Astrocyte (in vitro differentiated cells and primary cell): ENCODE measurements at regions not wholly inside any gene's neighbourhood (a gene's known extent, or its start where the extent isn't known, plus 50 kb on each side); places are given as distances from the start of the nearest gene placed in this dataset.
"Not testable (repeated sequence)": the region's sequence is repeated elsewhere in the genome, so short reads cannot be mapped to it uniquely, and the experiment has no call there.

Experiments
- DNase-seq: peaks from one replicate; pipeline ENCODE4 v3.0.0-alpha.2; 2010; ENCODE audit warnings: low read depth
- FAIRE-seq: peaks from 2 replicates; lab custom pipeline; 2011; peaks lifted over from hg19 to GRCh38; lab: Jason Lieb, UNC
- H2AFZ ChIP-seq: 2 replicates; pipeline ENCODE4 v1.6.0; 2012; ENCODE audit warnings: low read depth, low read length, inconsistent platforms
- H3K27ac ChIP-seq: 2 replicates; pipeline ENCODE4 v1.5.1; 2011; ENCODE audit warnings: low read depth, low read length, inconsistent platforms
- H3K27me3 ChIP-seq: 2 replicates; pipeline ENCODE4 v1.6.0; 2011; ENCODE audit warnings: low read length, inconsistent platforms; ENCODE audit not compliant: insufficient read depth
- H3K36me3 ChIP-seq: 2 replicates; pipeline ENCODE4 v1.5.1; 2011; ENCODE audit warnings: low read length, inconsistent platforms; ENCODE audit not compliant: insufficient read depth
- H3K4me1 ChIP-seq: 2 replicates; pipeline ENCODE4 v1.5.1; 2011; ENCODE audit warnings: low read length, inconsistent platforms; ENCODE audit not compliant: insufficient read depth
- H3K4me2 ChIP-seq: 2 replicates; pipeline ENCODE4 v1.6.0; 2012; ENCODE audit warnings: low read length, inconsistent platforms
- H3K4me3 ChIP-seq: 2 replicates; pipeline ENCODE4 v1.5.1; 2011; ENCODE audit warnings: low read depth, mild to moderate bottlenecking, low read length, inconsistent platforms; ENCODE audit not compliant: insufficient read depth
- H3K79me2 ChIP-seq: 2 replicates; pipeline ENCODE4 v1.6.0; 2012; ENCODE audit warnings: mild to moderate bottlenecking, low read length, inconsistent platforms; ENCODE audit not compliant: insufficient read depth
- H3K9ac ChIP-seq: 2 replicates; pipeline ENCODE4 v1.6.0; 2012; ENCODE audit warnings: mild to moderate bottlenecking, low read length, inconsistent platforms
- H3K9me3 ChIP-seq: 2 replicates; pipeline ENCODE4 v1.5.1; 2012; ENCODE audit warnings: low read depth, mild to moderate bottlenecking, low read length, inconsistent platforms; ENCODE audit not compliant: insufficient read depth
- H4K20me1 ChIP-seq: 2 replicates; pipeline ENCODE4 v1.6.0; 2012; ENCODE audit warnings: low read length, inconsistent platforms; ENCODE audit not compliant: insufficient read depth
- H3K27ac Mint-ChIP-seq: one replicate; pipeline ENCODE4 v1.8.0; 2021; ENCODE audit warnings: mild to moderate bottlenecking, mixed read lengths; ENCODE audit not compliant: unreplicated experiment
- H3K27me3 Mint-ChIP-seq: one replicate; pipeline ENCODE4 v1.8.0; 2021; ENCODE audit warnings: low read depth, mixed read lengths; ENCODE audit not compliant: unreplicated experiment
- H3K36me3 Mint-ChIP-seq: one replicate; pipeline ENCODE4 v1.8.0; 2021; ENCODE audit warnings: low read depth, mixed read lengths; ENCODE audit not compliant: unreplicated experiment
- H3K4me1 Mint-ChIP-seq: one replicate; pipeline ENCODE4 v1.8.0; 2021; ENCODE audit warnings: low read depth, mixed read lengths; ENCODE audit not compliant: unreplicated experiment
- H3K4me3 Mint-ChIP-seq: one replicate; pipeline ENCODE4 v1.8.0; 2021; ENCODE audit warnings: mild to moderate bottlenecking, moderate library complexity, mixed read lengths; ENCODE audit not compliant: unreplicated experiment
- H3K9me3 Mint-ChIP-seq: one replicate; pipeline ENCODE4 v1.8.0; 2021; ENCODE audit warnings: mild to moderate bottlenecking, mixed read lengths; ENCODE audit not compliant: unreplicated experiment
- CTCF ChIP-seq: IDR thresholded peaks from 2 replicates; pipeline ENCODE4 v1.5.1; 2011; ENCODE audit warnings: low read depth, mild to moderate bottlenecking, inconsistent platforms, low read length, moderate library complexity; ENCODE audit not compliant: insufficient read depth
- EZH2 ChIP-seq: IDR thresholded peaks from 2 replicates; pipeline ENCODE4 v1.6.1; 2012; ENCODE audit warnings: mild to moderate bottlenecking, low read length, inconsistent platforms; ENCODE audit not compliant: insufficient read depth

GRCh38 chr4:162761965-162762364 lies 404.7 kb downstream of the NAF1 start:
- Histone ChIP-seq H3K4me2 (no peak overlapping the region), H3K36me3 (no peaks in the 10 kb centered on the region), H2AFZ (no peak overlapping the region), H4K20me1 (no peaks in the 10 kb centered on the region), H3K9me3 (no peaks in the 10 kb centered on the region), H3K4me1 (no peaks in the 10 kb centered on the region), H3K79me2 (no peaks in the 10 kb centered on the region), H3K27ac (no peak overlapping the region), H3K27me3 (no peaks in the 10 kb centered on the region), H3K4me3 (no peak overlapping the region), H3K9ac (no peak overlapping the region)
- H3K4me1 Mint-ChIP-seq, result peaks cover 2% of the 10 kb centered on the region
- no peaks in the 10 kb centered on the region for H3K36me3 Mint-ChIP-seq
- H3K9me3 Mint-ChIP-seq, result no peaks in the 10 kb centered on the region
- DNase-seq (no peak), FAIRE-seq (no peak)
- TF ChIP-seq EZH2, result no peak
- TF ChIP-seq CTCF, result no peak
- no peak overlapping the region for H3K27ac Mint-ChIP-seq
- no peaks in the 10 kb centered on the region for H3K27me3 Mint-ChIP-seq
- no peak overlapping the region for H3K4me3 Mint-ChIP-seq

GRCh38 chr4:162740228-162740627 lies 426.5 kb downstream of the NAF1 start:
- H3K27me3 Mint-ChIP-seq, H3K4me2 ChIP-seq, H3K4me1 ChIP-seq, H2AFZ ChIP-seq, H3K27me3 ChIP-seq, FAIRE-seq, H4K20me1 ChIP-seq, H3K4me3 Mint-ChIP-seq, H3K9me3 Mint-ChIP-seq, H3K79me2 ChIP-seq, DNase-seq, H3K27ac Mint-ChIP-seq, H3K4me3 ChIP-seq, H3K9me3 ChIP-seq, H3K4me1 Mint-ChIP-seq, H3K36me3 Mint-ChIP-seq, H3K36me3 ChIP-seq, H3K27ac ChIP-seq, H3K9ac ChIP-seq: not testable (repeated sequence)

GRCh38 chr4:162739596-162739995 lies 427.1 kb downstream of the NAF1 start:
- not testable (repeated sequence) for H3K4me3 Mint-ChIP-seq, H3K9me3 ChIP-seq, H4K20me1 ChIP-seq, H3K27ac Mint-ChIP-seq, H3K4me2 ChIP-seq, H3K9me3 Mint-ChIP-seq, H3K36me3 Mint-ChIP-seq, DNase-seq, H3K27me3 ChIP-seq, H3K27me3 Mint-ChIP-seq, FAIRE-seq, H3K27ac ChIP-seq, H3K9ac ChIP-seq, H2AFZ ChIP-seq, H3K79me2 ChIP-seq, H3K4me1 ChIP-seq, H3K4me1 Mint-ChIP-seq, H3K36me3 ChIP-seq, H3K4me3 ChIP-seq

GRCh38 chr4:162732876-162733275 lies 433.8 kb downstream of the NAF1 start:
- H3K4me2 ChIP-seq, result no peak overlapping the region
- no peaks in the 10 kb centered on the region for H3K4me1 ChIP-seq
- no peaks in the 10 kb centered on the region for H4K20me1 ChIP-seq
- Mint-ChIP-seq H3K9me3 (no peaks in the 10 kb centered on the region), H3K4me3 (no peak overlapping the region), H3K27ac (no peak overlapping the region), H3K36me3 (no peaks in the 10 kb centered on the region), H3K4me1 (no peaks in the 10 kb centered on the region), H3K27me3 (no peaks in the 10 kb centered on the region)
- TF ChIP-seq CTCF, result no peak
- no peak for TF ChIP-seq EZH2
- no peak overlapping the region for H3K9ac ChIP-seq
- no peak overlapping the region for H3K27ac ChIP-seq
- H3K36me3 ChIP-seq, result no peaks in the 10 kb centered on the region
- H3K79me2 ChIP-seq, result no peaks in the 10 kb centered on the region
- DNase-seq (no peak), FAIRE-seq (no peak)
- H3K9me3 ChIP-seq, result peaks cover 4% of the 10 kb centered on the region
- H2AFZ ChIP-seq, result no peak overlapping the region
- no peak overlapping the region for H3K4me3 ChIP-seq
- H3K27me3 ChIP-seq, result no peaks in the 10 kb centered on the region
